PC-3 (cell line): ENCODE measurements at regions not wholly inside any gene's neighbourhood (a gene's known extent, or its start where the extent isn't known, plus 50 kb on each side); places are given as distances from the start of the nearest gene placed in this dataset.

ENCODE experiments used
- ATAC-seq: fragments of 200-7000 bp; cut with Tn5 transposase; 2 replicates; pipeline ENCODE4 v1.9.1; 2020; ENCODE audit warnings: mild to moderate bottlenecking, moderate library complexity
- BruUV-seq: library from RNA; stranded (reverse); fragments of 400-500 nt; replicated peaks from 2 replicates; lab custom pipeline; 2021; lab: Mats Ljungman, UMichigan
- CTCF ChIA-PET: fragments of 300-600 bp; sonication (Branson Sonifier 250); formaldehyde crosslinking; loops from one replicate; lab custom pipeline; 2022; ENCODE audit warnings: antibody characterized with exemption; lab: Charles Lee
- POLR2A ChIA-PET: fragments of 300-600 bp; sonication (Branson Sonifier 250); formaldehyde crosslinking; loops from one replicate; lab custom pipeline; 2022; ENCODE audit warnings: antibody characterized with exemption; ENCODE audit not compliant: unreplicated experiment; lab: Charles Lee
- DNase-seq: peaks from one replicate; pipeline ENCODE4 v3.0.0-alpha.2; 2015
- H2AFZ ChIP-seq: fragments of 300-600 bp; sonication (generic); 2 replicates; pipeline ENCODE4 v1.6.0; 2016; ENCODE audit warnings: antibody characterized with exemption, low read length
- H3F3A ChIP-seq: fragments of 300-600 bp; sonication (generic); one replicate; pipeline ENCODE4 v1.6.0; 2017; ENCODE audit warnings: antibody characterized with exemption, low read length, control low read depth, mild to moderate bottlenecking; ENCODE audit not compliant: unreplicated experiment
- H3K27ac ChIP-seq: fragments of 300-600 bp; sonication (generic); 2 replicates; pipeline ENCODE4 v1.5.1; 2016; ENCODE audit warnings: mild to moderate bottlenecking, low read length
- H3K27me3 ChIP-seq: fragments of 300-600 bp; sonication (generic); 2 replicates; pipeline ENCODE4 v1.6.1; 2016; ENCODE audit warnings: low read length, mixed read lengths
- H3K36me3 ChIP-seq: fragments of 300-600 bp; sonication (generic); 2 replicates; pipeline ENCODE4 v1.6.1; 2016; ENCODE audit warnings: low read depth, mixed run types, low read length, mixed read lengths
- H3K4me1 ChIP-seq: fragments of 300-600 bp; sonication (generic); 2 replicates; pipeline ENCODE4 v1.5.1; 2016; ENCODE audit warnings: low read length; ENCODE audit not compliant: insufficient read depth
- H3K4me2 ChIP-seq: fragments of 300-600 bp; sonication (generic); 2 replicates; pipeline ENCODE4 v1.6.0; 2016; ENCODE audit warnings: low read length
- H3K4me3 ChIP-seq: fragments of 300-600 bp; sonication (generic); 2 replicates; pipeline ENCODE4 v1.5.1; 2016; ENCODE audit warnings: mild to moderate bottlenecking, low read length, mixed read lengths
- H3K79me2 ChIP-seq: fragments of 300-600 bp; sonication (generic); 2 replicates; pipeline ENCODE4 v1.6.1; 2017; ENCODE audit warnings: low read length, mixed read lengths
- H3K9ac ChIP-seq: fragments of 300-600 bp; sonication (generic); 2 replicates; pipeline ENCODE4 v1.6.0; 2016; ENCODE audit warnings: mild to moderate bottlenecking, low read length
- H3K9me2 ChIP-seq: fragments of 300-600 bp; sonication (generic); replicated peaks from 2 replicates; pipeline ENCODE4 v1.6.1; 2016; ENCODE audit warnings: mixed run types, low read length, mixed read lengths
- H3K9me3 ChIP-seq: fragments of 300-600 bp; sonication (generic); 2 replicates; pipeline ENCODE4 v1.6.1; 2016; ENCODE audit warnings: low read length, mixed read lengths
- H4K20me1 ChIP-seq: fragments of 300-600 bp; sonication (generic); 2 replicates; pipeline ENCODE4 v1.6.1; 2016; ENCODE audit warnings: low read length, mixed read lengths
- CTCF ChIP-seq: fragments of 300-600 bp; sonication (generic); conservative IDR thresholded peaks from 2 replicates; pipeline ENCODE4 v1.5.1; 2017; ENCODE audit warnings: antibody characterized with exemption, low read depth, mild to moderate bottlenecking, low read length
- EZH2 ChIP-seq: fragments of 300-600 bp; sonication (generic); IDR thresholded peaks from one replicate; pipeline ENCODE4 v1.6.1; 2017; ENCODE audit warnings: antibody characterized with exemption, mild to moderate bottlenecking, low read length; ENCODE audit not compliant: unreplicated experiment
- EZH2phosphoT487 ChIP-seq: fragments of 300-600 bp; sonication (generic); IDR thresholded peaks from 2 replicates; pipeline ENCODE4 v1.6.1; 2018; ENCODE audit warnings: mild to moderate bottlenecking, antibody characterized with exemption, low read length, borderline replicate concordance
- intact Hi-C: fragments of 100-400 bp; cut with micrococcal nuclease; formaldehyde crosslinking; loops from 2 replicates; pipeline ENCODE4 v1.9.0; 2023

- ChIA-PET CTCF (no interaction called here), POLR2A (no interaction called here)
- no peak for ATAC-seq
These were observed 51.2 kb upstream of the PCBD1 start for GRCh38 chr10:70939441-70940003.

GRCh38 chr10:70940834-70941568, 52.6 kb upstream of the PCBD1 start:
- no peak for TF ChIP-seq EZH2
- no peak for TF ChIP-seq EZH2phosphoT487
- TF ChIP-seq CTCF, result no peak
- peak; percentile 37 for DNase-seq
- Histone ChIP-seq H3K36me3 (no peaks in the 10 kb centered on the region), H3K9me2 (no peaks in the 10 kb centered on the region), H3K4me1 (0 out of 2 replicates have a peak, but pooled peaks cover 4% of the 10 kb centered on the region), H3K79me2 (no peaks in the 10 kb centered on the region), H3K4me3 (no peak overlapping the region), H4K20me1 (no peaks in the 10 kb centered on the region), H3F3A (no peaks in the 10 kb centered on the region), H3K27me3 (peaks cover 22% of the 10 kb centered on the region), H3K4me2 (no peak overlapping the region), H3K9ac (no peak overlapping the region), H2AFZ (no peak overlapping the region), H3K27ac (no peak overlapping the region), H3K9me3 (no peaks in the 10 kb centered on the region)
- ATAC-seq, result no peak
- intact Hi-C loops, result no loop called here
- no TSS peak for BruUV-seq
- ChIA-PET CTCF (no interaction called here), POLR2A (no interaction called here)

More at GRCh38 chr10:70939441-70940003, 51.2 kb upstream of the PCBD1 start:
- H3K27me3 ChIP-seq, result peaks cover 10% of the 10 kb centered on the region; the same call in 1 of the 2 replicates
- no peaks in the 10 kb centered on the region for H3K9me3 ChIP-seq
- no peak overlapping the region for H2AFZ ChIP-seq
- no TSS peak for BruUV-seq
- no peaks in the 10 kb centered on the region for H4K20me1 ChIP-seq
- no peaks in the 10 kb centered on the region for H3K79me2 ChIP-seq
- no peak for DNase-seq
- intact Hi-C loops, result loop anchor here (10.0 kb wide), 1 partner anchor 105 kb away; no protein-coding TSS in a partner anchor
- H3K4me2 ChIP-seq, result no peak overlapping the region
- 0 out of 2 replicates have a peak, but pooled peaks cover 4% of the 10 kb centered on the region for H3K4me1 ChIP-seq
- H3K27ac ChIP-seq, result no peak overlapping the region
- H3K9ac ChIP-seq, result no peak overlapping the region
- H3K4me3 ChIP-seq, result no peak overlapping the region
- no peaks in the 10 kb centered on the region for H3K9me2 ChIP-seq
- H3F3A ChIP-seq, result no peaks in the 10 kb centered on the region
- H3K36me3 ChIP-seq, result no peaks in the 10 kb centered on the region
- TF ChIP-seq EZH2phosphoT487 (no peak), EZH2 (no peak), CTCF (no peak)

GRCh38 chr10:70942125-70942524, 53.8 kb upstream of the PCBD1 start:
- H3K9me3 ChIP-seq, result no peaks in the 10 kb centered on the region
- no peak overlapping the region for H2AFZ ChIP-seq
- no peaks in the 10 kb centered on the region for H3K79me2 ChIP-seq
- no TSS peak for BruUV-seq
- H3F3A ChIP-seq, result no peaks in the 10 kb centered on the region
- TF ChIP-seq CTCF, result no peak
- TF ChIP-seq EZH2, result no peak
- no peak for TF ChIP-seq EZH2phosphoT487
- ATAC-seq (no peak), DNase-seq (no peak)
- no peak overlapping the region for H3K9ac ChIP-seq
- H3K9me2 ChIP-seq, result no peaks in the 10 kb centered on the region
- no peak overlapping the region for H3K4me2 ChIP-seq
- 0 out of 2 replicates have a peak, but pooled peaks cover 4% of the 10 kb centered on the region for H3K4me1 ChIP-seq
- H3K36me3 ChIP-seq, result no peaks in the 10 kb centered on the region
- ChIA-PET POLR2A (no interaction called here), CTCF (no interaction called here)
- H4K20me1 ChIP-seq, result no peaks in the 10 kb centered on the region
- H3K27ac ChIP-seq, result no peak overlapping the region
- H3K4me3 ChIP-seq, result no peak overlapping the region
- H3K27me3 ChIP-seq, result peaks cover 28% of the 10 kb centered on the region
- intact Hi-C loops, result no loop called here
